ENCODE measurements at regions not wholly inside any gene's neighbourhood (a gene's known extent, or its start where the extent isn't known, plus 50 kb on each side); places are given as distances from the start of the nearest gene placed in this dataset.

DNA sequence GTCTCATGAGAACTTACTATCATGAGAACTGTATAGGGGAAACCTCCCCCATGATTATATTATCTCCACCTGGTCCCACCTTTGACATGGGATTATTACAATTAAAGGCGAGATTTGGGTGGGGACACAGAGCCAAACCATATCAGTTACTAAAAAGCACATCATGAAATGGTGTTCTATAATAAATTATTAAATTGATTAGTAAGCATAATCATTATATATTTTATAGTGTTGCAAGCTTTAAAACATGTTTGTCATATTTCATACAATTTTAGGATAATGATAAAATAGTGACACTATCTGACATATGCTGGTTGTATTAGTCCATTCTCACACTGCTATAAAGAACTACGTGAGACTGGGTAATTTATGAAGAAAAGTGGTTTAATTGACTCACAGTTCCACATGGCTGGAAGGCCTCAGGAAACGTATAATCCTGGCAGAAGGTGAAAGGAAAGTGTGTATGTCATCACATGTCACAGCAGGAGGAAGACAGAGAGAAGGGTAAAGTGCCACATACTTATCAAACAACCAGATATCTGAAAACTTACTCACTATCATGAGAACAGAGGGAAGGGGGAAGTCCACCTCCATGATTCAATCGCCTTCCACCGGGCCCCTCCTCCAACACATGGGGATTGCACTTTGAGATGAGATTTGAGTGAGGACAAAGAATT lies 539.2 kb upstream of the OLFM3 start:
- H3K36me3 Mint-ChIP-seq (ENCODE audit: insufficient read depth, unreplicated experiment), result no peaks in the 10 kb centered on the region
- POLR2A ChIA-PET, result no interaction called here
- H3K27me3 Mint-ChIP-seq (ENCODE audit: insufficient read depth, unreplicated experiment), result no peaks in the 10 kb centered on the region
- H3K9me3 Mint-ChIP-seq (ENCODE audit: unreplicated experiment), result no peaks in the 10 kb centered on the region
- H3K4me3 Mint-ChIP-seq (ENCODE audit: unreplicated experiment), result no peak overlapping the region
- H3K4me1 Mint-ChIP-seq (ENCODE audit: insufficient read depth, unreplicated experiment), result no peaks in the 10 kb centered on the region
- no peak for DNase-seq (ENCODE audit: unreplicated experiment)
- TF ChIP-seq, protein P1, sequence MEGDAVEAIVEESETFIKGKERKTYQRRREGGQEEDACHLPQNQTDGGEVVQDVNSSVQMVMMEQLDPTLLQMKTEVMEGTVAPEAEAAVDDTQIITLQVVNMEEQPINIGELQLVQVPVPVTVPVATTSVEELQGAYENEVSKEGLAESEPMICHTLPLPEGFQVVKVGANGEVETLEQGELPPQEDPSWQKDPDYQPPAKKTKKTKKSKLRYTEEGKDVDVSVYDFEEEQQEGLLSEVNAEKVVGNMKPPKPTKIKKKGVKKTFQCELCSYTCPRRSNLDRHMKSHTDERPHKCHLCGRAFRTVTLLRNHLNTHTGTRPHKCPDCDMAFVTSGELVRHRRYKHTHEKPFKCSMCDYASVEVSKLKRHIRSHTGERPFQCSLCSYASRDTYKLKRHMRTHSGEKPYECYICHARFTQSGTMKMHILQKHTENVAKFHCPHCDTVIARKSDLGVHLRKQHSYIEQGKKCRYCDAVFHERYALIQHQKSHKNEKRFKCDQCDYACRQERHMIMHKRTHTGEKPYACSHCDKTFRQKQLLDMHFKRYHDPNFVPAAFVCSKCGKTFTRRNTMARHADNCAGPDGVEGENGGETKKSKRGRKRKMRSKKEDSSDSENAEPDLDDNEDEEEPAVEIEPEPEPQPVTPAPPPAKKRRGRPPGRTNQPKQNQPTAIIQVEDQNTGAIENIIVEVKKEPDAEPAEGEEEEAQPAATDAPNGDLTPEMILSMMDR (IDR thresholded peaks at IDR 0.05; ENCODE audit: unreplicated experiment), result no peak
- CTCF ChIA-PET, result interaction anchor here (0.6 kb wide), 1 partner anchor 622 kb away, joined by 3 read pairs; no protein-coding TSS in a partner anchor
- intact Hi-C loops (cut with micrococcal nuclease), result no loop called here
- BruUV-seq (replicated peaks), result no TSS peak
- no peak overlapping the region for H3K27ac Mint-ChIP-seq (ENCODE audit: low read depth, unreplicated experiment)

DNA sequence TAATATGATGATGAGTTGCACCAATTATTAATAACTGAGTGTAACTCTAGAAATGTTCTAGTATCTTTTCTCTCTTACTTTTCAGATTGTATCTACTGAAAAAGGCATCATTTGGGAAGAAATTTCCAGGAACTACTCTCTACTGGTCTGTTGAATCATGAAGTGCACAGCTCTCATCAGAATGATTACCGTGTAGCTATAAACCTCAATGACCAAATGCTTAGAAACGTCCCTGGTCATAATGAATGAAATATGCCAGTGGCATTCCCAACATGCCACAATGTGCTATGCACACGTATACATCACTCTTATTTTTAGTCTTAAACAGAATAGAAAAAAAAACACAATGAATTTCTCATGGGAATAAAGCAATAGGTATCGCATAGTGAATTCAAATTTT lies 534.3 kb upstream of the OLFM3 start:
- TF ChIP-seq, protein P1 (IDR thresholded peaks at IDR 0.05; ENCODE audit: unreplicated experiment), result no peak
- ChIA-PET CTCF (no interaction called here), POLR2A (no interaction called here)
- no peak overlapping the region for H3K27ac Mint-ChIP-seq (ENCODE audit: low read depth, unreplicated experiment)
- DNase-seq (ENCODE audit: unreplicated experiment), result no peak
- no TSS peak for BruUV-seq (replicated peaks)
- H3K4me3 Mint-ChIP-seq (ENCODE audit: unreplicated experiment), result no peak overlapping the region
- no peaks in the 10 kb centered on the region for H3K36me3 Mint-ChIP-seq (ENCODE audit: insufficient read depth, unreplicated experiment)
- no peaks in the 10 kb centered on the region for H3K27me3 Mint-ChIP-seq (ENCODE audit: insufficient read depth, unreplicated experiment)
- H3K4me1 Mint-ChIP-seq (ENCODE audit: insufficient read depth, unreplicated experiment), result no peaks in the 10 kb centered on the region
- no peaks in the 10 kb centered on the region for H3K9me3 Mint-ChIP-seq (ENCODE audit: unreplicated experiment)
- intact Hi-C loops (cut with micrococcal nuclease), result no loop called here

DNA sequence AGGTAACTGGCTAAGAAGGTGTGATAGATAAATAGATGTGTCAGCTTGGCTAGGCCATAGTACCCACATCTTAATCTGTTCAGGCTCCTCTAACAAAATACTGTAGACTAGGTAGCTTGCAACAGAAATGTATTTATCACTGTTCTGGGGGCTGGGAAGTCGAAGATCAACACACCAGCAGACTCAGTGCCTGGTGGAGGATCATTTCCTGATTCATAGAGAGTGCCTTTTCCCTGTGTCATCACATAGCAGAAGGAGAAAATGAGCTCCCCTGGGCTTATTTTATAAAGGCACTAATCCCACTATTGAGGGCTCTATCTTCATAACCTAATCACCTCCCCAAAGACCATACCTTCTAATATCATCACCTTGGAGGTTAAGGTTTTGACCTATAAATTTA lies 532.7 kb upstream of the OLFM3 start:
- H3K4me3 Mint-ChIP-seq (ENCODE audit: unreplicated experiment), result no peak overlapping the region

DNA sequence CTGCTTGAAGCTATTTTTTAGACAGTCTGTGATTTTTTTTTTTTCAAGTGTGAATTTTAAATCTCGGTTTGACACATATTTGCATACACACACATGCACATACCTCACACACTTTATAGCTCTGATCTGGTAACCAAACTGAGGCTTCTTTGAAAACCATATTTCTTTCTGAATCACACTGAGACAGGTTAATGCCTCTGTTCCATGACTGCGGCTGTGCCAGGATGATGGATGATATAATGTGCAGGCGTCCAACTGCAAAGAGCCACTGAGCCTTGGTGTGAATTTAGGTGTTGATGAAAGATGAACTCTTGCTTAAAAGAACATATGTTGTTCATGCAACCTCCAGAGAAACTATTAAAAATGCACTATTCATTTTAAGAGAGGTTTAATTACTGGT lies 504.0 kb upstream of the OLFM3 start:
- Mint-ChIP-seq H3K9me3 (ENCODE audit: unreplicated experiment) (peaks cover 18% of the 10 kb centered on the region), H3K4me1 (ENCODE audit: insufficient read depth, unreplicated experiment) (no peaks in the 10 kb centered on the region), H3K4me3 (ENCODE audit: unreplicated experiment) (no peak overlapping the region), H3K27ac (ENCODE audit: low read depth, unreplicated experiment) (no peak overlapping the region), H3K27me3 (ENCODE audit: insufficient read depth, unreplicated experiment) (no peaks in the 10 kb centered on the region), H3K36me3 (ENCODE audit: insufficient read depth, unreplicated experiment) (no peaks in the 10 kb centered on the region)
- ChIA-PET POLR2A (no interaction called here), CTCF (interaction anchor here (0.6 to 1.3 kb wide), 3 partner anchors 13 to 848 kb away, joined by 3 to 4 read pairs (median 4); no protein-coding TSS in a partner anchor)
- DNase-seq (ENCODE audit: unreplicated experiment), result no peak
- BruUV-seq (replicated peaks), result no TSS peak
- intact Hi-C loops (cut with micrococcal nuclease), result no loop called here
- TF ChIP-seq, protein P1 (IDR thresholded peaks at IDR 0.05; ENCODE audit: unreplicated experiment), result no peak

More for the DNA sequence above, 532.7 kb upstream of the OLFM3 start:
- no peaks in the 10 kb centered on the region for H3K4me1 Mint-ChIP-seq (ENCODE audit: insufficient read depth, unreplicated experiment)
- no peak for DNase-seq (ENCODE audit: unreplicated experiment)
- TF ChIP-seq, protein P1 (IDR thresholded peaks at IDR 0.05; ENCODE audit: unreplicated experiment), result no peak
- intact Hi-C loops (cut with micrococcal nuclease), result no loop called here
- no peaks in the 10 kb centered on the region for H3K9me3 Mint-ChIP-seq (ENCODE audit: unreplicated experiment)
- CTCF ChIA-PET, result interaction anchor here (0.5 kb wide), 1 partner anchor 296 kb away, joined by 3 read pairs; no protein-coding TSS in a partner anchor
- no peaks in the 10 kb centered on the region for H3K36me3 Mint-ChIP-seq (ENCODE audit: insufficient read depth, unreplicated experiment)
- POLR2A ChIA-PET, result interaction anchor here (0.6 to 0.7 kb wide), 2 partner anchors 60 to 596 kb away, joined by 3 read pairs; no protein-coding TSS in a partner anchor
- H3K27ac Mint-ChIP-seq (ENCODE audit: low read depth, unreplicated experiment), result no peak overlapping the region
- no peaks in the 10 kb centered on the region for H3K27me3 Mint-ChIP-seq (ENCODE audit: insufficient read depth, unreplicated experiment)
- BruUV-seq (replicated peaks), result no TSS peak

All from MCF 10A (cell line).